CMK (cell line): ENCODE measurements at regions not wholly inside any gene's neighbourhood (a gene's known extent, or its start where the extent isn't known, plus 50 kb on each side); places are given as distances from the start of the nearest gene placed in this dataset.
A peak's percentile ranks its signal among the peaks of the same experiment; 100 is the strongest.

Experiments used
- DNase-seq: peaks from one replicate; pipeline ENCODE4 v3.0.0-alpha.2; 2010; ENCODE audit warnings: low read depth

- peak; percentile 89 for DNase-seq
These were observed 131.6 kb upstream of the RASGRP1 start for GRCh38 chr15:38696109-38696727.

DNA sequence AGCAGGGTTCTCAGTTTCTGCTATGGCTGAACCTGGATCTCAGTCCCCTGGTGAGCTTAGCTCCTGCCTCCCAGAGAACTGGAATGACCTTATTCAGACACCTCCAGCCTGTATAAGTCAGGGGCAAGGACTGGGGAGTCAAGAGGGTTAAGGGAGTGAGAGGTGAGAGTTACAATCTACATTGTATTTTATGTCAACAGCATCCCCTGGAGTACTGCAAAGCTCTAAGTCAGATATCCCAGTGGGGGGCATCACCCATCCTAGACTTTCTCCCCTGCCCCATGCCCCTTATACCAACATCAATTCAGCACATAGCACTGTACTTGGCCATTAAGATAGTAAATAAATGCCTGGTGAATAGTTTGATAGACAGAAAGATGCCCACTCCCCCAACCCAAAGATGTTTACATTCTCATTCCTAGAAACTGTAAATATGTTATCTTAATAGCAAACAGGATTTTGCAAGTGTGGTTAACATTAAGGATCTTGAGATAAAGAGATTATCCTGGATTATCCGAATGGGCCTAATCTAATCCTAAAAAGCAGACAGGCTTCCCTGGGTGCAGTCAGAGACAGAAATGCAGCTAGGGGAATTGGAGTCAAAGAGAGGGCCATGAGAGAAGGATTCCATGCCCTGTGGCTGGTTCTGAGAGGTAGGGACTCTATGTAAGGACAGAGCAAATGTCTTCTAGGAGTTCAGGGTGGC is 132.3 kb upstream of the RASGRP1 start:
- DNase-seq = no peak

DNA sequence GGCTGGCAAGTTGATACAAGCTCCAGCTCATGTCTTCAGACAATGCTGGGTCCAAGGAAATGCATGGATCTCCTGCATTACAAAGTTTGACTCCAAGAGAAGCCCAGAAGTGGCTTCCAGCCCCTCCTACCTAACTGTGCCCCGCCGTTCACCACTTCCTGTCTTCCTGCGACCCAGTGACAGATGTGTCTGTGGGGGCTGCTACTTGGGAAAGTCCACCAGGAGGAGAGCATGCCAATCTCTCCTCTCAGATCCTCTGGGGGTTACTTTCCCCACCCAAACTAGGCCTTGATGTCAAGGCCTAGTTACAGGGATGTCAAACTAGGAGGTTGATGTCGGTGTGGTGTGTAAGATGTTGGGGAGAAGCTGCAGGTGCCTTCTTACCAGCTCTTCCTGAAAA is 133.6 kb upstream of the RASGRP1 start:
- no peak for DNase-seq

DNA sequence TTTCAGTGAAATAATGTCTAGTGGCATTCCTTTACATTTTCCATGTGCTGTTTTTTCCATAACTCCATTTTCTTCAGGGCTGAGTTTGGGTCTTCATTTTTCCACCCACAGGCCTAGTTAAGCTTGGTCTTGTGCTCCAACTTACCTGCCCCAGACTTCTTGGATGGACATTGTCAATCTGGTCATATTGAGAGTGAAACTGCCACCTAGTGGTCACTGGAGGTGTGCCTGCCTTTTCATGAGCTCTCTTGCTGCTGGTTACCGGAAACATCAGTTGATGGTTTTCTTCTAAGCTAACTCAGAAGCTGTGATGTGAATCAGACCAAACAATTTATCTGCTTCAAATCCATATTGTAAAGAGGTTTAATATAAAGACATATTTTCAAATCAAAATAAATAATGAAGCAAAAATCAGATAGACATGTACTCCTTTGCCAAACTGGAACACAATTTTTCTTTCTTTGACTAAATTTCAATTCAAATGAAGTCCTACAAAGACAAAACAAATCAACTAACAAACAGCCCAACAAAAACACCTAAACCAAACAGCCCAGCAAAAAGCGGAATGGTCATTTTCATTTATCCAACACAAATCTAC is 135.1 kb upstream of the RASGRP1 start:
- peak; percentile 62 for DNase-seq

- no peak for DNase-seq
These were observed 136.5 kb upstream of the RASGRP1 start for GRCh38 chr15:38701149-38701548.

- no peak for DNase-seq
These were observed 137.7 kb upstream of the RASGRP1 start for GRCh38 chr15:38702178-38702912.

GRCh38 chr15:38705436-38706219 is 141.0 kb upstream of the RASGRP1 start:
- DNase-seq = no peak

- DNase-seq = no peak
These were observed 142.3 kb upstream of the RASGRP1 start for GRCh38 chr15:38706956-38707355.

DNA sequence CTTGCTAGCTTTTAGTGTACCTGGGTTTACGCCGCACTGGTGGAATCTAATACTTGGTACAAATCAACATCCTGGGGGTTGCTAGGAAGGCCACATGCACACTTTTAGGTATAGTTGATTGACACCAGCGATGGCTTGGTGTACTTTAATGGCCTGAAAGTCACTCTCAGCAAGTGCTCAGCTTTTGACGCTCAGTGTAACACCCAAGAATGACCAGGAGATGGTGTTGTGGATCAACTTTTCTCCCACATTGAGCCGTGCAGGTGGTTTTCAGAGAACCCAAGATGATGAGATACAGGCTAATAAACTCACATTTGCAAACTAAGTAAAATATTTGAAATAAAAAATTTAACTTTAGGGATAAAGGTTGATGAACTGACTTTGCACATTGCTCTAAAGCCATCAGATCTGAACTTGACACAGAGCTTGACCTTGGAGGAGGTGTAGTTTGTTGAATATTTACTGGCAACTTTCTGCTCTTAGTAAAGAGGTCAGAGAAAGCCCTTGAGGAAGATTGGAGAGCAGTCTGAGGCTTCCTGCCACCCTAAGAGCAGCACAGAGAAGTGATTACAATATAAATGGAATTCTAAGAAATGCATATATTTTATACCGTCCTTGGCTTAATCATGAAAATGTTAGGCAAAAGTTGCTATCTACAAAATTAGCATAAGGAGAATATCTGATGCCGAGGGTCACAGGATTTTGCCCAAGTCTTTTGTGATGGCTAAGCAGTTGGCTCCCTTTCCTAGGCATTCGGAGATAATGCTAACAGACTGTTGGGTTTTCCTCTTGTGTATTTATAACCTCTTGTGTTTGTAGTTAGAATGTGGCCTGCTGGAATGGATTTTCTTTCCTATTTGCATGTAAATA is 143.4 kb upstream of the RASGRP1 start:
- DNase-seq = no peak

GRCh38 chr15:38708672-38709180 is 144.1 kb upstream of the RASGRP1 start:
- no peak for DNase-seq

DNA sequence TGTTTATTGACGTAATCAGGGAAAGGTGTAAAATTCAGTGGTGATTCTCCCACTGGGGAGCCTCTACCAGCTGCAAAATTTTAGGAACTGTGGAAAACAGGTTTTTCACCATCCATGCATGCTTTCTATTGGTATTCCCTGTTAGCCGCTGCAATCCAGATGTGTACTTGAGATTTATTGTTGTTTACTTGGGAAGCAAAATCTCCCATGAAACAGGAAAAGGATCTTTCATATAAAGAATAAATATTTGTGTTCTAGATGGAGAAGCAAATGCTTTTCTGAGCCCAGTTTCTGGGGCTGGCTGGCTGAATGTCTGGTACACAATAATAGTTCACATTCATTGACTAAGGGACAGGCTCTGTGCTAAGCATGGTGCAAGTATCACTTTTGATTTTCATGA is 144.6 kb upstream of the RASGRP1 start:
- no peak for DNase-seq

GRCh38 chr15:38714309-38715072 is 149.9 kb upstream of the RASGRP1 start:
- DNase-seq = no peak

DNA sequence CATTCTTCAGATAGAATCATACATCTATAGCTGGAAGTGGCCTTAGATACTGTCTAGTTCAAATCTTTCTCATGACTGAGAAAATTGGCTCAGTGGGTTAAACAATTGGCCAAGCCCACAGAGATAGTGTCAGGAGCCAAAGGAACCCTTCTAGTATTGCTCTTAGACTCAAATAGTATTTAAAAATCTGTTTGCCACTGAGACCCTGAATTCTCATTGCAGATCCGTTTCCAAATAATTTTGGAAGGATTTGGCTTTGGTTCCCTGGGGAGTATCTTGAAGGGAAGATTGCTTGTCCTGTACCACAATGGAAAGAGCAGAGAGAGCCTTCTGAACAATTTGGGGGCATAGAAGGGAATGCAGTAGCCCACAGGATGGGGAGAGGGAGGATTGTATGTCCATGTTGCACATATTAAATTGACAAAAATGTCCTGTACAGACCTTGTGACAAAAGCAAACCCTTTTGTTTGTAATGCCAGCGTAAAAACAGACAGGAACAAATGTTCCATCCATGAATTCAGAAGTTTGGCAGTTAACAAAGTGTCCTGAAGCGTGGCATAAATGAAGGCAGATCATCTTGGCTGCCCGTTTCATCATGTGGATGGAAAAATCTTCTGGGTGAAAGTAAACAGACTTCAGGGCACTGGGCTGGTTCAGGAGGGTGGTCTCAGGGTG is 156.4 kb upstream of the RASGRP1 start:
- DNase-seq = no peak

- DNase-seq = no peak
These were observed 156.9 kb upstream of the RASGRP1 start for GRCh38 chr15:38721568-38721945.

GRCh38 chr15:38722236-38722635 is 157.6 kb upstream of the RASGRP1 start:
- no peak for DNase-seq

DNA sequence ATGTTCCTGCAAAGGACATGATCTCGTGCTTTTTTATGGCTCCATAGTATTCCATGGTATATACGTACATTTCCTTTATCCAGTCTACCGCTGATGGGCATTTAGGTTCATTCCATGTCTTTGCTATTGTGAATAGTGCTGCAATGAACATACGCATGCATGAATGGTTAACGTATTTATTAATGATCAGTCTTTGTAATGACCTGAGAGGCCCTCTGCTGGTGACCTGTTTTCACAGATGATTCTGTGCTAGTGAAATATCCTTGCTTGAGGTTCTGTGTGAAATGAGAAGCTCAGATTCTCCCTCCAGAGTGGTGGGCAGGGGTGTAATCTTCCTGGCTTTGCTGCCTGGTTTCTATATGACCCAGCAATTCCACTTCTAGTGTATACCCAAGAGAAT is 160.2 kb upstream of the RASGRP1 start:
- no peak for DNase-seq

DNA sequence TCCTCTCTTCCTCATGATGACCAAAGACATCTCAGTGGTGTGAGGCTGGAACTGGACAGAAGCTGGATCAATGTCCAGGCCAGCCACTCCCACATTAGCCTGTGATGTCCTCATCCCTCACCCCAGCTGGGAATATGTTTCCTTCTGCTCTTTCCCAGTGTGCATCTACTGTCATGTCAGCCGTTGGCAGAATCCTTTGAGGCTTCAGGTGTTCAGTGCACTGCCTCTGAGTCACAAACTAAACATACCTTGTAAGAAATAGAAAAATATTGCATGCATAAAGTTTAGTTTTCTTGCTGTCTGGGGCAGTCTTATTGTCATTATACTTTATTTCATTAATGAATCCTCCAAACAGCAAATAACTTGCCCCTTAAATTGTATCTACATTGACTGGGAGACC is 161.6 kb upstream of the RASGRP1 start:
- no peak for DNase-seq

DNA sequence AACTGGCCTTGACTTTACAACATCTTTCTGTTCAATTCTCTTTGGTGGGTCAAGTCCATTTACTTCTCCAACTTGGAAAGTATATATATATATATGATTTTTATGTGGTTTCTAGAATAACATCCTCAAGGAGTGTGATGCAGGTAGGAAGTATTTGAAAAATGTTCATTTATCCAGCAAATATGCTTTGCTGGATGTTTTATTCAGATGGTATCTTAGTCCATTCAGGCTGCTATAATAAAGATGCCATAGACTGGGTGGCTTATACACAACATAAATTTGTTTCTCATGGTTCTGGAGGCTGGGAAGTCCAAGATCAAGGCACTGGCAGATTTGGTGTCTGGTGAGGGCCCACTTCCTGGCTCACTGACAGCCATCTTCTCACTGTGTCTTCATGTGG is 168.7 kb upstream of the RASGRP1 start:
- no peak for DNase-seq

GRCh38 chr15:38740206-38740605 is 175.6 kb upstream of the RASGRP1 start:
- no peak for DNase-seq

GRCh38 chr15:38743147-38743546 is 178.5 kb upstream of the RASGRP1 start:
- DNase-seq = no peak
